GM19452 (cell line): ENCODE measurements at regions not wholly inside any gene's neighbourhood (a gene's known extent, or its start where the extent isn't known, plus 50 kb on each side); places are given as distances from the start of the nearest gene placed in this dataset.

Experiments
- ATAC-seq: cut with Tn5 transposase; IDR thresholded peaks from one replicate; pipeline ENCODE4 v1.9.1; 2021; ENCODE audit not compliant: unreplicated experiment

- no peak for ATAC-seq
Measured at GRCh38 chr13:40433577-40433976, 232.9 kb downstream of the FOXO1 start.

GRCh38 chr13:40434516-40435397, 231.7 kb downstream of the FOXO1 start:
- no peak for ATAC-seq

GRCh38 chr13:40438022-40438680, 228.3 kb downstream of the FOXO1 start:
- no peak for ATAC-seq

- ATAC-seq = no peak
Measured at GRCh38 chr13:40438999-40439797, 227.2 kb downstream of the FOXO1 start.

- no peak for ATAC-seq
Measured at GRCh38 chr13:40439928-40440327, 226.5 kb downstream of the FOXO1 start.

- no peak for ATAC-seq
Measured at GRCh38 chr13:40440990-40441820, 225.2 kb downstream of the FOXO1 start.

GRCh38 chr13:40442231-40442630, 224.2 kb downstream of the FOXO1 start:
- no peak for ATAC-seq

- ATAC-seq = no peak
Measured at GRCh38 chr13:40442826-40443225, 223.6 kb downstream of the FOXO1 start.

GRCh38 chr13:40444241-40444640, 222.2 kb downstream of the FOXO1 start:
- ATAC-seq = no peak

- ATAC-seq = peak; percentile 98
Measured at GRCh38 chr13:40445557-40445990, 220.9 kb downstream of the FOXO1 start.

GRCh38 chr13:40446365-40446764, 220.1 kb downstream of the FOXO1 start:
- no peak for ATAC-seq

- no peak for ATAC-seq
Measured at GRCh38 chr13:40447857-40448256, 218.6 kb downstream of the FOXO1 start.

GRCh38 chr13:40452038-40452666, 214.3 kb downstream of the FOXO1 start:
- ATAC-seq = no peak

GRCh38 chr13:40452741-40453334, 213.6 kb downstream of the FOXO1 start:
- ATAC-seq = no peak

GRCh38 chr13:40453351-40454021, 213.0 kb downstream of the FOXO1 start:
- no peak for ATAC-seq

GRCh38 chr13:40456397-40456953, 210.0 kb downstream of the FOXO1 start:
- ATAC-seq = no peak

GRCh38 chr13:40456979-40457553, 209.4 kb downstream of the FOXO1 start:
- no peak for ATAC-seq

GRCh38 chr13:40457929-40458719, 208.3 kb downstream of the FOXO1 start:
- ATAC-seq = no peak
